Epithelial cell of proximal tubule (primary cell): ENCODE measurements at regions not wholly inside any gene's neighbourhood (a gene's known extent, or its start where the extent isn't known, plus 50 kb on each side); places are given as distances from the start of the nearest gene placed in this dataset.

Experiments used
- DNase-seq: peaks from one replicate; pipeline ENCODE4 v3.0.0-alpha.2; 2011; ENCODE audit warnings: low read depth
- H3K4me3 ChIP-seq: 2 replicates; pipeline ENCODE4 v1.5.1; 2011; ENCODE audit warnings: low read depth, mild to moderate bottlenecking, low read length
- TF ChIP-seq, protein P1 (sequence below): conservative IDR thresholded peaks from 2 replicates; pipeline ENCODE4 v1.5.1; 2012; ENCODE audit warnings: low read depth, mild to moderate bottlenecking, low read length

DNA sequence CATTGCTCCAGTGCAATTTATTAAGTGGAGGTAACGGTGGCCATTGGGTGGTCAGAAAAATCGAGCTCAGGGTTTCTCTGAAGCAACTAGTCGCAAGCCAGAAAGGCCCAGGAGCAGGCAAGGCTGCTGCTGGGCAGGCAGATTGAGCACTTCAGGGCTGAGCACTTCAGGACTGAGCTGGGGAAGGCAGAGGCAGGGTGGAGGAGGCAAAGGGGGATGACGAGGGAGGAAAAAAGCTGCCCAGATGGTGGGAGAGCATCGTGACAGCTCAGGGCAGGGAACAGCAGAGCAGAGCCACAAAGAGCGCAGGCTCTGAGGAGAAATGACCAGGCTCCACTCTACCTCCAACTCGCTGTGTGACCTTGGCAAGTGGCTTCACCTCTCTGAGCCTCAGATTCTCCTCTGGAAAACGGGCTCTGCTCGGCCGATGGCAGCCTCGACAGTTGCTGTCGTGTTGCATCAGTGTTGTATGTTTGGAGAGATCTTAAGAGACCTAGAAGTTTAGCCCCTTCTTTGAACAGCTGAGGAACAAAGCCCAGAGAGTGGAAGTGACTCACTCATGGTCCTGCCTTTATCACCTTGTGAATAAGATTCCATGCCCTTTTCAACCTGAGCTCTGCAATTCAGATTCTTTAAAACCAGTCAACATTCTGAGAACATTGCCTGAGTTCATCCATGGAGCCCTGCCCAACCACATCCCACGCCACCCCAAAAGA lies 141.4 kb downstream of the SYF2 start:
- no peak for DNase-seq
- TF ChIP-seq, protein P1, sequence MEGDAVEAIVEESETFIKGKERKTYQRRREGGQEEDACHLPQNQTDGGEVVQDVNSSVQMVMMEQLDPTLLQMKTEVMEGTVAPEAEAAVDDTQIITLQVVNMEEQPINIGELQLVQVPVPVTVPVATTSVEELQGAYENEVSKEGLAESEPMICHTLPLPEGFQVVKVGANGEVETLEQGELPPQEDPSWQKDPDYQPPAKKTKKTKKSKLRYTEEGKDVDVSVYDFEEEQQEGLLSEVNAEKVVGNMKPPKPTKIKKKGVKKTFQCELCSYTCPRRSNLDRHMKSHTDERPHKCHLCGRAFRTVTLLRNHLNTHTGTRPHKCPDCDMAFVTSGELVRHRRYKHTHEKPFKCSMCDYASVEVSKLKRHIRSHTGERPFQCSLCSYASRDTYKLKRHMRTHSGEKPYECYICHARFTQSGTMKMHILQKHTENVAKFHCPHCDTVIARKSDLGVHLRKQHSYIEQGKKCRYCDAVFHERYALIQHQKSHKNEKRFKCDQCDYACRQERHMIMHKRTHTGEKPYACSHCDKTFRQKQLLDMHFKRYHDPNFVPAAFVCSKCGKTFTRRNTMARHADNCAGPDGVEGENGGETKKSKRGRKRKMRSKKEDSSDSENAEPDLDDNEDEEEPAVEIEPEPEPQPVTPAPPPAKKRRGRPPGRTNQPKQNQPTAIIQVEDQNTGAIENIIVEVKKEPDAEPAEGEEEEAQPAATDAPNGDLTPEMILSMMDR: no peak
- H3K4me3 ChIP-seq: no peak overlapping the region

DNA sequence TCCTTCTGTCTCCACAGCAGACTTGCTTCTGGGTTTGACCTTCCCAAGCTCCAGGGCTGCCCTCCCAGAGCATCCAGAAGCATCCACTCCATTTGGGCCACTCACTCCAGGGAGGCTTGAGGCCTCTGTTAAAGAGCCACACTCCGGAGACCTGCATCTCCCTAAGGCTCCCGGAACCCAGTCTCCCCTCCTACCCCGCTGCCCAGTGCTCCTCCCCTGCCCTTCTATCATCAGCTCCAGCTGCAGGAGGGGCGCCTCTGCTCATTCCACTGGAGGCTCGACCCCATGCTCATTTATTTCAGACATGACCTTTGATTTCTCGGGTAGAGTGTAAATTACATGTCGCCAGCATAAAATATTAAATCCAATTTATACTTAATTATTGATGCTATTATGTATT lies 142.5 kb downstream of the SYF2 start:
- no peak for DNase-seq
- TF ChIP-seq, protein P1: no peak

DNA sequence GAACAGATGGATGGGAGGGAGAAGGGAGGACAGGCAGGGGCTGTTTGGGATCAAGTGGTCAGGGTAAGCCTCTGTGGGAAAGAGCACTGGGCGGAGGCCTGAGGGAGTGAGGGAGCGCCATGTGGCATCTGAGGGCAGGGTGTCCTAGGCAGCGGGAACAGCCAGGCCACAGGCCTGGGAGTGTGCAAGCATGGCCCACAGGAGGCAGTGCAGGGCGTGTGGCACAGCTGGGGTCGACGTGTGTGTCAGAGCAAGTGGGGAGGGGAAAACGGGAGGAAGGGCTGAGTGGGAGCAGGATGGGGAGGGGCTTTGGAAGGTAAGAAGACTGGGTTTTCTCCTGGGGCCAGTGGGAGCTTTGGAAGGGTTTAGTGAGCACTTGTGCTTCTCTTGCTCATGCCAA lies 143.4 kb downstream of the SYF2 start:
- H3K4me3 ChIP-seq: no peak overlapping the region
- TF ChIP-seq, protein P1: no peak

More for the DNA sequence above, 142.5 kb downstream of the SYF2 start:
- H3K4me3 ChIP-seq: no peak overlapping the region

DNA sequence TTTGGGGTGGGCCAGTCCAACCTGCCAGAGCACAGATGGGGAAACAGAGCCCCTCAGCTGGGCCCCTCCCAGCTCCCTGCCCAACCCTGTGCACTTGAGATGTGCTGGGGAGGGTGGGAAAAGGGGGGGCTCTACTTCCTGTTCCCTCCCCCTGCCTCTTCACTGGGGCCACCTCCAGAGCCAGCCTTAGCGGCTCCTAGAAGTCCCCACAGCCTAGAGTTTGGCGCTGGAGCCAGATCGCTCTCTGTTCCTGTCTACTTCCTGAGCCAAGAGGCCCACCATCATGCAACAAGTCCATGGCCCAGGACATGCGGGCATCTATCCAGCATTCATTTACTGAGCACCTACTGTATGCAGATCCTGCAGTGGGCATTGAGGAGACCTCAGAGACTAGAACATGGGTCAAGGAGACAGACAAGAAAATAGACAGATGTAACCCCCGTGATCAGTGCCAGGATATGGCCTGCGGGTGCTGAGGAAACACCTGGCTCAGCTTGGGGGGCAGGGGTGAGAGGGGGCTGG lies 144.1 kb downstream of the SYF2 start:
- no peak overlapping the region for H3K4me3 ChIP-seq
- TF ChIP-seq, protein P1: no peak
- DNase-seq: no peak

More for the DNA sequence above, 143.4 kb downstream of the SYF2 start:
- no peak for DNase-seq

DNA sequence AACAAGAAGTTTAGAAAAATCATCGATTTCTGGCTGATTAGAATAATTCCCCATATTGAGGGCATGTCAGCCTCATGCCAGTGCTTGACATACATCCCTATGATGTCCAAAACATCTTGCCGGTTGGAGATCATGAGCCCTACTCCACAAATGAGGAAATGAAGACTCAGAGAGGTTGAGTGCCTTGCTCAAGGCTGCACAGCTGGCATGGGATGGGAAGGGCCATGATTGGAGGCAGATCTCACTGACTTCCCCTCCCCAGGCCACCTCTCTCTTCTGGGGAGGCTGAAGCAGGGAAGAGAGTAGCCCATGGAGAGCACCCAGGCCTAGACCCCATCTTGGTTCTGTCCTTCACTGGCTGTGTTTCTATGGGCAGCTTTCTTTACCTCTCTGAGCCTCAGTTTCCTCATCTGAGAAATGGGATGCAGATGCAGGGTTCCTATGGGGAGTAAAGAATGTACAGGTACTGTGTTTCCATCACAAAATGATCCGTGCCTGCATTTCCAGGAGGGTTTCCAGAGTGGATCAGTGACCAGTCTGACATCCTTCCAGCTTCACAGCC lies 145.7 kb downstream of the SYF2 start:
- no peak for DNase-seq
- TF ChIP-seq, protein P1: no peak

DNA sequence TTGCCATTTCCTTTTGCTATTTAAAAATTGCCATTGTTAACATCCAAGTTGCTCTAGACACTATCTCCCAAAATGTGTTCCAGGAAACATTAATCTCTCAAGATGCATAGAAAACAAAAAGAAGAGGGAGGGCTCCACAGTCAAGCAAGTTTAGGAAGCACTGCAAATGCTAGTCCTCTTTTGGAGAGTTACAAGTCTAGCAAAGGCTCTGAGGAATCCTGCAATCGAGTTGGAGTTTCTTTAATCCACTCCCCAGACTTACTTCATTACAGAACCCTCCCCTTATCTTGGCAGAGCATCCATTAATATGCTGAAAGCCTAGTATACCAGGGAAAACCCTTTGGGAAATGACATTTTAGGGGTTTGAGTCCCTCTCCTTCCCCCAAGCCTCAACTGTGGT lies 147.9 kb downstream of the SYF2 start:
- TF ChIP-seq, protein P1: no peak
- DNase-seq: no peak
- no peak overlapping the region for H3K4me3 ChIP-seq

More for the DNA sequence above, 145.7 kb downstream of the SYF2 start:
- H3K4me3 ChIP-seq: no peak overlapping the region
